Right renal pelvis (tissue), 4 donors: ENCODE measurements at regions not wholly inside any gene's neighbourhood (a gene's known extent, or its start where the extent isn't known, plus 50 kb on each side); places are given as distances from the start of the nearest gene placed in this dataset.

Experiments used
- DNase-seq, 4 donors: peaks; one replicate each; pipeline ENCODE4 v3.0.0-alpha.2; 2013; ENCODE audit warnings: low read depth in 4 of 4, low spot score in 3 of 4, missing footprints in 1 of 4

DNA sequence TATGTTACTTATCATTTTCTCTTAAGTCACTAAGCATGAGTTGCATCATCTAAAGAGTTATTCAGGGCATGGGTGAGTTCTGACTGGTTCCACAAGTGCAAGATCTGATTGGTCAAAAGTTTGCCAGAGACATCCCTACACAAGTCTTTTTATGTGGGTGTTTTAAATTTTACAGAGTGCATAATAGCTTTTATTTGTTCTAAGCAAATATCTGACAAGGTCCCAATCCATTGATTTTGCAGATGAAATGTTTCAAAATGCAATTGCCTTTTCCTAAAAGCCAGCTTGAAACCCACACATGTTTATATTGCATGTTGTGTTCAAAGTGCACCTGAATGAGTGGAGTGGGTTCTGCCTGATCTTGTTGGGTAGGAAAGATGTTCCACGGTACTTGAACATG, 101.7 kb upstream of the PAX6 start:
- no peak for DNase-seq

- DNase-seq: no peak
Observed at GRCh38 chr11:31910950-31911576, 99.9 kb upstream of the PAX6 start.

GRCh38 chr11:31903225-31904074, 92.3 kb upstream of the PAX6 start:
- DNase-seq: no peak

- no peak for DNase-seq
Observed at GRCh38 chr11:31902706-31903105, 91.6 kb upstream of the PAX6 start.

DNA sequence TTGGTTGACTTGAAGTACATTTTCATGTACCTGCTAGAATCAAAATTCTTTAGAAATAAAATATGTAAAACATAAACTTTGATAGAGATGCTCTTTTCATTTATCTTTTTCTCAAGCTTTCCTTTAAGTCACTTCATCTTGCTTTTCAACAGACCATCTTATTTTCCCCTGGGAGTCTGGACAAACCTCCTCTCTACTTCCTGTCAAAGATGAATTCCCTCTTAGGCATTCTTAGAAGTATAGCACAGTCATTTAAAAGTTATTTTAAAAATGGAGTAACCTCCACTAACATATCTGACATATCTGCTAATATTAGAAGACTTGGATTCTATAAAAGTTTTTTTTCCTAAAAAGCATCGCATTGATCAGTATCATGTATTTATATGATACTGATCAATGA, 84.8 kb upstream of the PAX6 start:
- DNase-seq: no peak

DNA sequence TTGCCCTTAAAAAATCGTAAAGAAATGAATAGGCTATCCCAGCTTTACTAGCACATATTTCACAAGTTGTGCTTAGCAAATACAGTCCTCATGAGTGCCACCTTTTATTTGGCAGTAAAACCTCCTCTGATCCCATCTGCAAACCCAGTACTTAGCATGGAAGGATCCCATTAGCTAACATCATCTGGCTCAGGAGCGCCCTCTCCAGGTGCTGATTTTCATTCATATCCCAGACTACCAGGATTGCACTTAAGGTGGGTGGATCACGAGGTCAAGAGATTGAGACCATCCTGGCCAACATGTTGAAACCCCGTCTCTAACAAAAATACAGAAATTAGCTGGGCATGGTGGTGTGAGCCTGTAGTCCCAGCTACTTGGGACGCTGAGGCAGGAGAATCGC, 76.1 kb upstream of the PAX6 start:
- DNase-seq: no peak

GRCh38 chr11:31884080-31884479, 73.0 kb upstream of the PAX6 start:
- no peak for DNase-seq

- no peak for DNase-seq
Observed at GRCh38 chr11:31883435-31883834, 72.3 kb upstream of the PAX6 start.

DNA sequence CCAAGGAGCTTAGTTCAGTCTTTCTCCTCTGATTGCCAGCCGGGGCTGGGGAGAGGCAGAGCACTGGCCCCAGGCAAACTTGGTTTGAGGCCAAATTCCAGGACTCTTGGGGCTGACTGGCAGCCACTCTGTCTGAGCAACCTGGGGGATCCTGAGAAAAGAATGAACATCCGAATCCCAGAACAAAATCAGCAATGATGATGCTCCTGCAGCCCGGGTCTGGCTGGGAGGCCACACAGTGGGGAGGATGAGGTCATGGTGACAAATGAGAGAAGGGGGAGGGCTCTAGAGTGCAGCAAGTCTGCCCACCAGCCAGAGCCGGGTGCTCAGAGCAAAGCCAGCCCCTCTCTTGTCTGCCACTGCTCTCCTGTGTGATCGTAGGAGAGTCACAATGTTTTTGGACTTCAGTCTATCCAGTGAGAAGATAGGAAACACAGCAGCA, 71.8 kb upstream of the PAX6 start:
- DNase-seq: no peak

DNA sequence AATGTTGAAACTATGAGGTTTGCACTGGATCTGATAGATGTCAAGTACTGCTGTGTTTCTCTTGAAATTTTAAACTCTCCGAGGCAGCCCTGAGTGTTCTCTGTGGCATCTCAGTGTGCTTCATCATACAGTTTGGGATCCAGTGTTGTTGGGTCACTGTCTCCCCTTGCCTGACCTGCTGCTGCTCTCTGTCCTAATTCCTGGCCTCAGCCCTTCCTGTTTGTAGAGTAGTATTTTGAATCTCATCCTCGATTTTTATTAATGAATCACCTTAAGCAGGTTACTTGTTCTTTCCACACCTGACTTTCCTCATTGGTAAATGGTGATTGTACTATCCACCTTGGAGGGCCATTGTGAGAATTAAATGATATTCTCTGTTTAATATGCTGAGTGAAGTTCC, 70.7 kb upstream of the PAX6 start:
- no peak for DNase-seq

DNA sequence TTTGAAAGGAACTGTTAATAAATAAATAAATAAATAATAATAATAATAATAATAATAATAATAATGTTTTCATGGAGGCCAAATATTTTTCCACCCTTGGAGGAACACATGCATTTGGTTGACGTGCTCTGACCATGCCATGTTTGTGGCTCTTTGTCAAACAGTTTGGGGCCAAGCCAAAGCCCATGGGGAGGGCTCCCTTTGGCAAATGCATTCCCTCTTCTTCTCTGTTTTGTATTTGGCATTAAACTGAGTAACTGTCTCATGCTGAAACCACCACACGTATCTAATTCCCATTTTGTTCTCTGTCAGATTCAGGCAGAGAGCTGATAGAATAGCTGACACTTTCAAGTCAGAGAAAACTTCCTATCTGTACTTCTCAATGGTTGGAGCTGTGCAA, 68.6 kb upstream of the PAX6 start:
- no peak for DNase-seq

- DNase-seq: no peak
Observed at GRCh38 chr11:31877863-31878262, 66.7 kb upstream of the PAX6 start.

- no peak for DNase-seq
Observed at GRCh38 chr11:31877083-31877482, 66.0 kb upstream of the PAX6 start.

DNA sequence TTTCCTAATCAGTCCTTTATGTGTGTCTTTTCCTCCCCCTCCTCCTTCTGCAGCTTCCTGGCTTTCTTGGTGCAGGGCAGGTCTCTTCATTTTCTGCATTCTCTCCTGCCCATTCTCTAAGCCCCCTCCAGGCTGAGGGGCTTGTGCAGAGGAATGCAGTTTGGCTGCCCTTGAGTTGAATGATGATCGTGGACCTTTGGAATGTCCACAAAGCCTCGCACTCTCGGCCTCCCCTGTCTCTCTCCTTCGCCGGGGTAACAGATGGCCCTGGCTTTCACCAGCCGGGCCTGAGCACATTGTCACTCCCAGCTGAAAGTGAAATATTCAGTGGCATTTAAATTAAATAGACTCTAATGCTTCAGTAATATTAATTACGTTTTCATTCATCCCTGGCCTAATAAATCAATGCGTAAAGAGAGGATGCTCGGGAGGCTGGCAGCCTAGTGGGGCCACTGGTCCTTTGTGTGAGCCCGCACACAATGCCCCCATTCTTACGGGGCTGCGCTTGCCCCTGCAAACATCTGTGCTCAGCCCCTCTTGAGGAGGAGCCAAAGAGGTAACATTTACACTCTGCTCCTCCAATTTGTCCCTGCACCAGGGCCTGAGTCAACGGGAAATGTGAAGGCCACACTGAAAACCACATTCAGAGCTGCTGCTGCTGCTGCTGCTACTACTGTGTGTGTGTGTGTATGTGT, 64.9 kb upstream of the PAX6 start:
- DNase-seq: no peak

GRCh38 chr11:31874631-31875191, 63.6 kb upstream of the PAX6 start:
- no peak for DNase-seq

- DNase-seq: no peak
Observed at GRCh38 chr11:31873124-31873523, 62.0 kb upstream of the PAX6 start.

DNA sequence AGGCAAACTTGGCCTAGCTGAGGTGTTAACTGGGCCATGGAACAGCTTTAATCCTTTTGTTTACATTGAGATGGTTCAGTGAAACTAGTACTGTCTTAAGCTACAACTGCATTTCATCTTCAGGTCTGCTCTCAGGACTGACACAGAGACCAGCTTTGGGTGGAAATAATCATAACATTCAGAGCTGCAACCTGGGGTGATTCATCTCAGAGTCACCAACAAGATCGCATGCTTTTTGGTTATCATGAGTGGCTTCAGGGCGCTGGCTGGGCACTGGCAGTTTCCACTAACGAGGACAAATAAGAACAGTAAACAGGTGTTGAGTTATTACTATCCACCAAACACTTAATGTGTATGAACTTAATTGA, 60.9 kb upstream of the PAX6 start:
- no peak for DNase-seq

GRCh38 chr11:31871310-31872075, 60.4 kb upstream of the PAX6 start:
- no peak for DNase-seq

GRCh38 chr11:31870609-31871309, 59.6 kb upstream of the PAX6 start:
- DNase-seq: peak; percentile 27 to 35 (median 32)

DNA sequence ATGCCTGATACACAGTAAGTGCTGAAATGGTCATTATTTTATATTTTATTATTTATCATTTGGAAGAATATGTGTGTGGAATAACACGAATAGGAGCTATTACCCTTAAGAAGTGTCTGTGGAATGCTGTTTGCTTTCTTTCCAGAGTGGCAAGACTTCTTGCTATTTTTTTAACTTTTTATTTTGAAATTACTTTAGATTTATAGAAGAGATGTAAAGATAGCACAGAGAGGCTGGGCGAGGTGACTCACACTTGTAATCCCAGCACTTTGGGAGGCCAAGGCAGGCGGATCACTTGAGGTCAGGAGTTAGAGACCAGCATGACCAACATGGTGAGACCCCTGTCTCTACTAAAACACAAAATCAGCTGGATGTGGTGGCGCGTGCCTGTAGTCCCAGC, 58.9 kb upstream of the PAX6 start:
- DNase-seq: no peak
